ENCODE measurements at regions not wholly inside any gene's neighbourhood (a gene's known extent, or its start where the extent isn't known, plus 50 kb on each side); places are given as distances from the start of the nearest gene placed in this dataset.

- BruUV-seq (replicated peaks) = no TSS peak
Observed at GRCh38 chr4:97144199-97144598, 999.1 kb downstream of the STPG2 start.

DNA sequence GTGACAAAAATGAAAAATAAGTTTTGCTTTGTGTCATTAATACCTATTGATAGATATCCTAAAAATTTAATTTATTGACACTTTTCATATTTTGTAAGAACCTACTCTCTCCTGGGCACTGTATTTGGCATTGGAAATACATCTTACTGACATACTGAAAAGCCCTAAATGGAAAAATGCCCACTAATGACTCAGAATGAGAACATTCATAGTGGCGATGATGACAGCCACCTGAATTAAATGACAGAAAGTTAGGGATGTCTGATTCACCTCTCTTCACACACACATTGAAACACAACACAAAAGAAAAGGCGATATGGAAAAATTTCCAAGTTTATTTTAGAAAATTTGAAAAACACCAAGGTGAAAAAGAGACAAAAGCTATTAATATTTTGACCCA is 992.3 kb downstream of the STPG2 start:
- H3K4me1 ChIP-seq (ENCODE audit: insufficient read depth, low read length, poor library complexity, severe bottlenecking) = no peaks in the 10 kb centered on the region
- H3K9me3 ChIP-seq (ENCODE audit: low read depth, low read length, poor library complexity, severe bottlenecking) = no peaks in the 10 kb centered on the region
- no peak for TF ChIP-seq EZH2 (IDR thresholded peaks at IDR 0.05; ENCODE audit: borderline replicate concordance, low read depth, low read length, poor library complexity, severe bottlenecking)
- no peak for TF ChIP-seq CTCF (conservative IDR thresholded peaks at IDR 0.05; ENCODE audit: low read depth, low read length)
- ChIA-PET POLR2A (ENCODE audit: low non-redundant PET) (no interaction called here), CTCF (no interaction called here)
- BruUV-seq (replicated peaks) = no TSS peak
- DNase-seq (ENCODE audit: low spot score) = no peak
- no peaks in the 10 kb centered on the region for H3K36me3 ChIP-seq (ENCODE audit: insufficient read depth, low read length, poor library complexity, severe bottlenecking)
- intact Hi-C loops (cut with micrococcal nuclease; ENCODE audit: unreplicated experiment) = no loop called here
- H3K27ac ChIP-seq (ENCODE audit: low read depth, low read length, poor library complexity, severe bottlenecking) = no peak overlapping the region
- no peaks in the 10 kb centered on the region for H3K27me3 ChIP-seq (replicated peaks; ENCODE audit: insufficient read depth, low read depth, low read length, poor library complexity)
- H3K4me3 ChIP-seq (ENCODE audit: low read depth, low read length, poor library complexity, severe bottlenecking) = no peak overlapping the region

More at GRCh38 chr4:97144199-97144598, 999.1 kb downstream of the STPG2 start:
- Histone ChIP-seq H3K27ac (ENCODE audit: low read depth, low read length, poor library complexity, severe bottlenecking) (no peak overlapping the region), H3K27me3 (replicated peaks; ENCODE audit: insufficient read depth, low read depth, low read length, poor library complexity) (no peaks in the 10 kb centered on the region), H3K4me3 (ENCODE audit: low read depth, low read length, poor library complexity, severe bottlenecking) (no peak overlapping the region), H3K36me3 (ENCODE audit: insufficient read depth, low read length, poor library complexity, severe bottlenecking) (no peaks in the 10 kb centered on the region), H3K9me3 (ENCODE audit: low read depth, low read length, poor library complexity, severe bottlenecking) (no peaks in the 10 kb centered on the region), H3K4me1 (ENCODE audit: insufficient read depth, low read length, poor library complexity, severe bottlenecking) (no peaks in the 10 kb centered on the region)
- TF ChIP-seq CTCF (conservative IDR thresholded peaks at IDR 0.05; ENCODE audit: low read depth, low read length) (no peak), EZH2 (IDR thresholded peaks at IDR 0.05; ENCODE audit: borderline replicate concordance, low read depth, low read length, poor library complexity, severe bottlenecking) (no peak)
- ChIA-PET CTCF (no interaction called here), POLR2A (ENCODE audit: low non-redundant PET) (no interaction called here)
- intact Hi-C loops (cut with micrococcal nuclease; ENCODE audit: unreplicated experiment) = no loop called here
- no peak for DNase-seq (ENCODE audit: low spot score)

- no peaks in the 10 kb centered on the region for H3K36me3 ChIP-seq (ENCODE audit: insufficient read depth, low read length, poor library complexity, severe bottlenecking)
- intact Hi-C loops (cut with micrococcal nuclease; ENCODE audit: unreplicated experiment) = no loop called here
- H3K27ac ChIP-seq (ENCODE audit: low read depth, low read length, poor library complexity, severe bottlenecking) = no peak overlapping the region
Observed at GRCh38 chr4:97152149-97152548, 991.1 kb downstream of the STPG2 start.

More at GRCh38 chr4:97152149-97152548, 991.1 kb downstream of the STPG2 start:
- Histone ChIP-seq H3K4me1 (ENCODE audit: insufficient read depth, low read length, poor library complexity, severe bottlenecking) (no peaks in the 10 kb centered on the region), H3K4me3 (ENCODE audit: low read depth, low read length, poor library complexity, severe bottlenecking) (no peak overlapping the region), H3K9me3 (ENCODE audit: low read depth, low read length, poor library complexity, severe bottlenecking) (no peaks in the 10 kb centered on the region), H3K27me3 (replicated peaks; ENCODE audit: insufficient read depth, low read depth, low read length, poor library complexity) (no peaks in the 10 kb centered on the region)
- no peak for DNase-seq (ENCODE audit: low spot score)
- POLR2A ChIA-PET (ENCODE audit: low non-redundant PET) = no interaction called here
- TF ChIP-seq CTCF (conservative IDR thresholded peaks at IDR 0.05; ENCODE audit: low read depth, low read length) = no peak
- TF ChIP-seq EZH2 (IDR thresholded peaks at IDR 0.05; ENCODE audit: borderline replicate concordance, low read depth, low read length, poor library complexity, severe bottlenecking) = no peak
- CTCF ChIA-PET = no interaction called here
- no TSS peak for BruUV-seq (replicated peaks)

Measured in A673 (cell line).